HCT116 (cell line): ENCODE measurements at regions not wholly inside any gene's neighbourhood (a gene's known extent, or its start where the extent isn't known, plus 50 kb on each side); places are given as distances from the start of the nearest gene placed in this dataset.

Experiments
- ATAC-seq: fragments of 200-7000 bp; cut with Tn5 transposase; 2 replicates; pipeline ENCODE4 v1.9.1; 2020; ENCODE audit warnings: mild to moderate bottlenecking, moderate library complexity
- BruUV-seq: library from RNA; stranded (reverse); fragments of 400-500 nt; replicated peaks from 2 replicates; lab custom pipeline; 2021; lab: Mats Ljungman, UMichigan
- CTCF ChIA-PET: fragments of 300-600 bp; sonication (Branson Sonifier 250); formaldehyde crosslinking; loops from one replicate; lab custom pipeline; 2021; ENCODE audit warnings: antibody characterized with exemption; lab: Charles Lee
- POLR2A ChIA-PET: fragments of 300-600, 350-600 bp; sonication (Branson Sonifier 250); formaldehyde crosslinking; loops from one replicate; lab custom pipeline; 2021; ENCODE audit warnings: antibody characterized with exemption; lab: Charles Lee
- RAD21 ChIA-PET, 2 experiments: fragments of 300-600 bp; sonication (Branson Sonifier 250); formaldehyde crosslinking; loops; one replicate each; lab custom pipeline; 2023; ENCODE audit warnings: low total read pairs in 2 of 2; ENCODE audit not compliant: uncharacterized antibody in 2 of 2, unreplicated experiment in 2 of 2, low non-redundant PET in 1 of 2; lab: Charles Lee
- DNase-seq: peaks from one replicate; pipeline ENCODE4 v3.0.0-alpha.2; 2010; ENCODE audit warnings: low read depth, low spot score
- H2AFZ ChIP-seq: fragments of 200-600 bp; shearing (Covaris generic), sonication (generic); 2 replicates; pipeline ENCODE4 v1.6.1; 2017; ENCODE audit warnings: low read depth, mixed run types, mixed read lengths, antibody characterized with exemption, low read length; ENCODE audit not compliant: poor library complexity, severe bottlenecking
- H3K27ac ChIP-seq: 2 replicates; pipeline ENCODE4 v1.5.1; 2012; ENCODE audit warnings: low read depth, low read length
- H3K27me3 ChIP-seq: fragments of 200-600 bp; sonication (generic); 2 replicates; pipeline ENCODE4 v1.6.1; 2016; ENCODE audit warnings: mixed run types, low read length, mixed read lengths; ENCODE audit not compliant: insufficient read depth
- H3K36me3 ChIP-seq, 2 experiments: fragments of 200-500 bp in 1 of 2; fragments of 200-600 bp in 1 of 2; sonication (Bioruptor generic) in 1 of 2; sonication (generic) in 1 of 2; 2 replicates each; pipeline versions ENCODE4 v1.5.1 to v1.6.1; 2014 to 2016; ENCODE audit warnings: low read length in 2 of 2, inconsistent platforms in 1 of 2, mixed read lengths in 1 of 2, mixed run types in 1 of 2; ENCODE audit not compliant: insufficient read depth in 2 of 2, control insufficient read depth in 1 of 2
- H3K4me1 ChIP-seq, 2 experiments: fragments of 200-600 bp in 1 of 2; sonication (generic) in 1 of 2; 2 replicates each; pipeline versions ENCODE4 v1.5.1 to v1.6.1; 2012 to 2017; ENCODE audit warnings: low read length in 2 of 2, inconsistent platforms in 1 of 2, mild to moderate bottlenecking in 1 of 2, mixed read lengths in 1 of 2, mixed run types in 1 of 2, moderate library complexity in 1 of 2; ENCODE audit not compliant: insufficient read depth in 2 of 2, control insufficient read depth in 1 of 2
- H3K4me2 ChIP-seq: fragments of 200-600 bp; sonication (generic); 2 replicates; pipeline ENCODE4 v1.6.1; 2017; ENCODE audit warnings: mixed run types, low read length, mixed read lengths
- H3K4me3 ChIP-seq, 2 experiments: fragments of 200-600 bp in 1 of 2; sonication (generic) in 1 of 2; replicated peaks in 1 of 2; 2 replicates each; pipeline ENCODE4 v1.5.1; 2011 to 2016; ENCODE audit warnings: low read length in 2 of 2, control low read depth in 1 of 2, low read depth in 1 of 2, mild to moderate bottlenecking in 1 of 2, mixed read lengths in 1 of 2, mixed run types in 1 of 2
- H3K79me2 ChIP-seq: fragments of 200-600 bp; sonication (generic); 2 replicates; pipeline ENCODE4 v1.6.1; 2017; ENCODE audit warnings: mild to moderate bottlenecking, mixed run types, low read length, moderate library complexity, mixed read lengths; ENCODE audit not compliant: insufficient read depth
- H3K9ac ChIP-seq: fragments of 200-600 bp; sonication (generic); 2 replicates; pipeline ENCODE4 v1.6.1; 2016; ENCODE audit warnings: low read length, mixed read lengths
- H3K9me2 ChIP-seq: fragments of 200-600 bp; sonication (generic), shearing (Covaris generic); 2 replicates; pipeline ENCODE4 v1.6.1; 2017; ENCODE audit warnings: mixed run types, mild to moderate bottlenecking, moderate library complexity; ENCODE audit not compliant: insufficient read depth
- H3K9me3 ChIP-seq, 2 experiments: fragments of 200-500 bp in 1 of 2; fragments of 200-600 bp in 1 of 2; sonication (Bioruptor generic) in 1 of 2; sonication (generic) in 1 of 2; 2 replicates each; pipeline ENCODE4 v1.6.1; 2014 to 2017; ENCODE audit warnings: low read length in 2 of 2, mixed read lengths in 2 of 2, inconsistent platforms in 1 of 2, low read depth in 1 of 2, mild to moderate bottlenecking in 1 of 2, mixed run types in 1 of 2, moderate library complexity in 1 of 2; ENCODE audit not compliant: control insufficient read depth in 1 of 2, insufficient read depth in 1 of 2
- H4K20me1 ChIP-seq: fragments of 200-600 bp; sonication (generic), shearing (Covaris generic); 2 replicates; pipeline ENCODE4 v1.6.1; 2017; ENCODE audit warnings: mixed run types, mild to moderate bottlenecking, moderate library complexity; ENCODE audit not compliant: insufficient read depth
- CEBPB ChIP-seq: IDR thresholded peaks from 2 replicates; pipeline ENCODE4 v1.6.1; 2012; ENCODE audit warnings: low read depth
- CTCF ChIP-seq, 3 experiments: fragments of 200-600 bp in 1 of 3; sonication (generic) in 1 of 3; IDR thresholded peaks in 2 of 3; conservative IDR thresholded peaks in 1 of 3; 2 replicates each; pipeline ENCODE4 v1.5.1; 2012 to 2017; ENCODE audit warnings: low read depth in 2 of 3, low read length in 2 of 3, antibody characterized with exemption in 1 of 3, borderline replicate concordance in 1 of 3, control low read depth in 1 of 3, mild to moderate bottlenecking in 1 of 3, mixed read lengths in 1 of 3, mixed run types in 1 of 3, moderate library complexity in 1 of 3; ENCODE audit not compliant: insufficient read depth in 1 of 3
- EGR1 ChIP-seq: IDR thresholded peaks from 2 replicates; pipeline ENCODE4 v1.6.1; 2012; ENCODE audit warnings: low read depth
- ELF1 ChIP-seq: IDR thresholded peaks from 2 replicates; pipeline ENCODE4 v1.6.1; 2012; ENCODE audit warnings: low read depth, borderline replicate concordance
- EZH2 ChIP-seq: fragments of 200-600 bp; sonication (generic); IDR thresholded peaks from 2 replicates; pipeline ENCODE4 v1.6.1; 2017; ENCODE audit warnings: antibody characterized with exemption, mixed run types
- EZH2phosphoT487 ChIP-seq: fragments of 200-600 bp; IDR thresholded peaks from 2 replicates; pipeline ENCODE4 v1.6.1; 2018; ENCODE audit warnings: antibody characterized with exemption, borderline replicate concordance
- JUND ChIP-seq: IDR thresholded peaks from 2 replicates; pipeline ENCODE4 v1.6.1; 2012
- MAX ChIP-seq: IDR thresholded peaks from 2 replicates; pipeline ENCODE4 v1.6.1; 2012
- POLR2AphosphoS5 ChIP-seq: IDR thresholded peaks from 2 replicates; pipeline ENCODE4 v1.6.1; 2011; ENCODE audit warnings: mild to moderate bottlenecking, low read depth, low read length, moderate library complexity
- RAD21 ChIP-seq: IDR thresholded peaks from 2 replicates; pipeline ENCODE4 v1.6.1; 2012; ENCODE audit warnings: low read depth, mild to moderate bottlenecking
- REST ChIP-seq: IDR thresholded peaks from 2 replicates; pipeline ENCODE4 v1.6.1; 2012; ENCODE audit warnings: low read depth
- SIN3A ChIP-seq: IDR thresholded peaks from 2 replicates; pipeline ENCODE4 v1.6.1; 2012; ENCODE audit warnings: low read depth
- SP1 ChIP-seq: IDR thresholded peaks from 2 replicates; pipeline ENCODE4 v1.6.1; 2012; ENCODE audit warnings: low read depth
- SRF ChIP-seq: IDR thresholded peaks from 2 replicates; pipeline ENCODE4 v1.6.1; 2012; ENCODE audit warnings: low read depth
- YY1 ChIP-seq: IDR thresholded peaks from 2 replicates; pipeline ENCODE4 v1.6.1; 2011; ENCODE audit warnings: low read length, low read depth, moderate library complexity, mild to moderate bottlenecking; ENCODE audit not compliant: insufficient replicate concordance; ENCODE audit errors: extremely low read depth
- ZBTB33 ChIP-seq: IDR thresholded peaks from 2 replicates; pipeline ENCODE4 v1.6.1; 2011; ENCODE audit warnings: mild to moderate bottlenecking, low read length, moderate library complexity; ENCODE audit not compliant: insufficient replicate concordance; ENCODE audit errors: extremely low read depth
- ZNF274 ChIP-seq: fragments of 200-500 bp; sonication (Bioruptor generic); IDR thresholded peaks from 2 replicates; pipeline ENCODE4 v1.6.1; 2014; ENCODE audit warnings: mild to moderate bottlenecking, low read depth, low read length, inconsistent platforms
- intact Hi-C: fragments of 100-400 bp; cut with micrococcal nuclease; formaldehyde crosslinking; loops from 2 replicates; pipeline ENCODE4 v1.10.0; 2022

GRCh38 chr13:30818323-30818960 is 83.1 kb downstream of the ALOX5AP start:
- Histone ChIP-seq H3K9ac (no peak overlapping the region), H3K9me2 (no peaks in the 10 kb centered on the region), H3K79me2 (no peaks in the 10 kb centered on the region), H3K36me3 (no peaks in the 10 kb centered on the region), H2AFZ (no peak overlapping the region), H3K4me2 (no peak overlapping the region), H3K4me1 (peaks cover 0 to 9% of the 10 kb centered on the region in 2 experiments; a peak in 1 of 4 replicates), H3K9me3 (no peaks in the 10 kb centered on the region), H3K4me3 (no peak overlapping the region), H3K27me3 (no peaks in the 10 kb centered on the region), H4K20me1 (no peaks in the 10 kb centered on the region), H3K27ac (no peak overlapping the region)
- ChIA-PET RAD21 (no interaction called here), POLR2A (no interaction called here), CTCF (interaction anchor here (0.9 kb wide), 1 partner anchor 13 kb away, joined by 3 read pairs; no protein-coding TSS in a partner anchor)
- intact Hi-C loops: no loop called here
- no peak for TF ChIP-seq EZH2phosphoT487
- TF ChIP-seq ZNF274: no peak
- TF ChIP-seq RAD21: no peak
- no peak for TF ChIP-seq EGR1
- TF ChIP-seq ZBTB33: no peak
- no peak for TF ChIP-seq CTCF (IDR thresholded peaks at IDR 0.05 in 2 of 3, conservative IDR thresholded peaks at IDR 0.05 in 1 of 3; ENCODE audit: borderline replicate concordance in 1 of 3, insufficient read depth in 1 of 3, low read depth in 2 of 3, low read length in 2 of 3)
- TF ChIP-seq POLR2AphosphoS5: no peak
- no peak for TF ChIP-seq CEBPB
- TF ChIP-seq JUND: no peak
- no peak for TF ChIP-seq SIN3A
- TF ChIP-seq EZH2: no peak
- TF ChIP-seq REST: no peak
- TF ChIP-seq SP1: no peak
- no peak for TF ChIP-seq MAX
- TF ChIP-seq SRF: no peak
- TF ChIP-seq YY1: no peak
- no peak for TF ChIP-seq ELF1
- DNase-seq (no peak), ATAC-seq (no peak)
- BruUV-seq: no TSS peak
